K562 (cell line): ENCODE measurements at regions not wholly inside any gene's neighbourhood (a gene's known extent, or its start where the extent isn't known, plus 50 kb on each side); places are given as distances from the start of the nearest gene placed in this dataset.

Experiments used
- CAMTA2 ChIP-seq: fragments of 250-450 bp; sonication (Bioruptor Pico); conservative IDR thresholded peaks from 2 replicates; pipeline ENCODE4 v1.5.1; 2022
- CTCFL ChIP-seq: IDR thresholded peaks from 2 replicates; pipeline ENCODE4 v1.6.1; 2011; ENCODE audit warnings: borderline replicate concordance, low read depth, mild to moderate bottlenecking, moderate library complexity, low read length; ENCODE audit not compliant: insufficient read depth, poor library complexity, severe bottlenecking
- RAD21 ChIP-seq, 2 experiments: fragments of 250-450 bp in 1 of 2; fragments of 450-650 bp in 1 of 2; sonication (Bioruptor Pico) in 1 of 2; formaldehyde crosslinking in 1 of 2; IDR thresholded peaks in 1 of 2; conservative IDR thresholded peaks in 1 of 2; 2 replicates each; pipeline versions ENCODE4 v1.4.0 to v1.8.0; 2020 to 2022; ENCODE audit warnings: mild to moderate bottlenecking in 2 of 2, moderate library complexity in 1 of 2
- SMC3 ChIP-seq: conservative IDR thresholded peaks from 2 replicates; pipeline ENCODE4 v1.6.1; 2011; ENCODE audit warnings: low read depth, low read length, improper control_type of control experiment; ENCODE audit not compliant: insufficient read depth
- TOE1 ChIP-seq, 2 experiments: fragments of 450-650 bp in 1 of 2; sonication (generic) in 1 of 2; formaldehyde crosslinking in 1 of 2; IDR thresholded peaks; 2 replicates each; pipeline versions ENCODE4 v1.7.1 to v1.8.0; 2016 to 2022; ENCODE audit warnings: borderline replicate concordance in 2 of 2, mild to moderate bottlenecking in 2 of 2, antibody characterized with exemption in 1 of 2, inconsistent platforms in 1 of 2, low read depth in 1 of 2, missing genetic modification reagents in 1 of 2, moderate library complexity in 1 of 2
- ZNF3 ChIP-seq: fragments of 250-450 bp; sonication (Bioruptor Pico); IDR thresholded peaks from 2 replicates; pipeline ENCODE4 v1.5.0; 2021; ENCODE audit warnings: mild to moderate bottlenecking, moderate library complexity
- TF ChIP-seq, protein P1 (sequence below): IDR thresholded peaks from 2 replicates; pipeline ENCODE4 v1.6.1; 2014; ENCODE audit warnings: antibody characterized with exemption
- TF ChIP-seq, protein P2 (sequence below): fragments of 450-650 bp; conservative IDR thresholded peaks from 2 replicates; pipeline ENCODE4 v1.6.1; 2016; ENCODE audit warnings: missing genetic modification characterization, low read depth, mild to moderate bottlenecking, missing compliant biosample characterization, moderate library complexity

- TF ChIP-seq CTCFL (no peak), ZNF3 (CRISPR knock-in tag) (no peak), TOE1 (IDR thresholded peaks at IDR 0.05; ENCODE audit: borderline replicate concordance) (no peak), TOE1 (CRISPR knock-in tag; IDR thresholded peaks at IDR 0.05; ENCODE audit: borderline replicate concordance, low read depth) (no peak), SMC3 (peak; percentile 65), CAMTA2 (CRISPR knock-in tag) (no peak), RAD21 (CRISPR knock-in tag; conservative IDR thresholded peaks at IDR 0.05 in 1 of 2, IDR thresholded peaks at IDR 0.05 in 1 of 2) (peak in 1 of 2 experiments; percentile 48; a peak in 3 of 4 replicates)
- TF ChIP-seq, protein P1, sequence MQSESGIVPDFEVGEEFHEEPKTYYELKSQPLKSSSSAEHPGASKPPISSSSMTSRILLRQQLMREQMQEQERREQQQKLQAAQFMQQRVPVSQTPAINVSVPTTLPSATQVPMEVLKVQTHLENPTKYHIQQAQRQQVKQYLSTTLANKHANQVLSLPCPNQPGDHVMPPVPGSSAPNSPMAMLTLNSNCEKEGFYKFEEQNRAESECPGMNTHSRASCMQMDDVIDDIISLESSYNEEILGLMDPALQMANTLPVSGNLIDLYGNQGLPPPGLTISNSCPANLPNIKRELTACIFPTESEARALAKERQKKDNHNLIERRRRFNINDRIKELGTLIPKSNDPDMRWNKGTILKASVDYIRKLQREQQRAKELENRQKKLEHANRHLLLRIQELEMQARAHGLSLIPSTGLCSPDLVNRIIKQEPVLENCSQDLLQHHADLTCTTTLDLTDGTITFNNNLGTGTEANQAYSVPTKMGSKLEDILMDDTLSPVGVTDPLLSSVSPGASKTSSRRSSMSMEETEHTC: no peak
- TF ChIP-seq, protein P2, sequence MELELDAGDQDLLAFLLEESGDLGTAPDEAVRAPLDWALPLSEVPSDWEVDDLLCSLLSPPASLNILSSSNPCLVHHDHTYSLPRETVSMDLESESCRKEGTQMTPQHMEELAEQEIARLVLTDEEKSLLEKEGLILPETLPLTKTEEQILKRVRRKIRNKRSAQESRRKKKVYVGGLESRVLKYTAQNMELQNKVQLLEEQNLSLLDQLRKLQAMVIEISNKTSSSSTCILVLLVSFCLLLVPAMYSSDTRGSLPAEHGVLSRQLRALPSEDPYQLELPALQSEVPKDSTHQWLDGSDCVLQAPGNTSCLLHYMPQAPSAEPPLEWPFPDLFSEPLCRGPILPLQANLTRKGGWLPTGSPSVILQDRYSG (tag): no peak
Measured at GRCh38 chr11:116513894-116514293, 258.9 kb downstream of the BUD13 start (continued).
